ENCODE measurements at regions not wholly inside any gene's neighbourhood (a gene's known extent, or its start where the extent isn't known, plus 50 kb on each side); places are given as distances from the start of the nearest gene placed in this dataset.
"Not testable (repeated sequence)": the region's sequence is repeated elsewhere in the genome, so short reads cannot be mapped to it uniquely, and the experiment has no call there.

DNA sequence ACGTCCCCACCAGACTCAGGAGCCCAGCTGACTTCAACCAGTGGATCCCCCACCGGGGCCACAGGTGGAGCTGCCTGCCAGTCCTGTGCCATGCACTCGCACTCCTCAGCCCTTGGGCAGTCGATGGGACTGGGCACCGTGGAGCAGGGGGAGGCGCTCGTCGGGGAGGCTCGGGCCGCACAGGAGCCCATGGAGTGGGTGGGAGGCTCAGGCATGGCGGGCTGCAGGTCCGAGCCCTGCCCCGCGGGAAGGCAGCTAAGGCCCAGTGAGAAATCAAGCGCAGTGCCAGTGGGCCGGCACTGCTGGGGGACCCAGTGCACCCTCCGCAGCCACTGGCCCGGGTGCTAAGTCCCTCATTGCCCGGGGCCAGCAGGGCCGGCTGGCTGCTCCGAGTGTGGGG lies 52.3 kb upstream of the LRRC30 start:
- not testable (repeated sequence) for H3K27me3 ChIP-seq (ENCODE audit: insufficient read depth, low read depth, severe bottlenecking); H3K9me3 ChIP-seq (ENCODE audit: severe bottlenecking); H3K36me3 ChIP-seq; H3K27ac ChIP-seq; H3K4me3 ChIP-seq (ENCODE audit: low read depth, low read length); DNase-seq

DNA sequence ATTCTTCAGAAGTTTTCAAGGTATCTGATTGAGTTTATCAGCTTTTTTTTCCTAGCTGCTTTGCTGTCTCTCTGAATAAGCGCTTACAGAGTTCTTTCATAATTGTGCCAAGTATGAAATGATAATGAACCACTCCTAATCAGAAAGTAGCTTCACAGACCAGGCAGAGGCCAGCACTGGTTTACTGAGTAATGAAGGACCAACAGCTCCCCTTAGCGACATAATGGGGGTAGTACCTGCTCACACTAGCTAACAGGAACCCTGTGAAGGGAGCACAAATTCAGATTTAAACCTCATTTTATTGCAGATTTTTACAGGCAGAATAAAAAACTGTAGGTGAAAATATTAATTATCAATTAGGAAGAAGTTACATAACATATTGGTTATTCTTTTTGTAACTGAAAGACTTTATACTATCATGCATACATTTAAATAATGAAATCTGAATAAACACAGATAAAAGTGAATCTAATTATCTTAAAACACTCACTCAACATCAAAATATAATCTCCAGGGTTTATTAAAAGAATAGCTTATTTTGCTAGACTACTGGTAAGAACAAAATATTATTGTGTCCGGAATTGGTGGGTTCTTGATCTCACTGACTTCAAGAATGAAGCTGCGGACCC lies 53.7 kb upstream of the LRRC30 start:
- Histone ChIP-seq H3K9me3 (ENCODE audit: severe bottlenecking) (no peaks in the 10 kb centered on the region), H3K27me3 (ENCODE audit: insufficient read depth, low read depth, severe bottlenecking) (no peaks in the 10 kb centered on the region), H3K36me3 (no peaks in the 10 kb centered on the region), H3K4me3 (ENCODE audit: low read depth, low read length) (no peak overlapping the region), H3K27ac (no peak overlapping the region)
- TF ChIP-seq, protein P1, sequence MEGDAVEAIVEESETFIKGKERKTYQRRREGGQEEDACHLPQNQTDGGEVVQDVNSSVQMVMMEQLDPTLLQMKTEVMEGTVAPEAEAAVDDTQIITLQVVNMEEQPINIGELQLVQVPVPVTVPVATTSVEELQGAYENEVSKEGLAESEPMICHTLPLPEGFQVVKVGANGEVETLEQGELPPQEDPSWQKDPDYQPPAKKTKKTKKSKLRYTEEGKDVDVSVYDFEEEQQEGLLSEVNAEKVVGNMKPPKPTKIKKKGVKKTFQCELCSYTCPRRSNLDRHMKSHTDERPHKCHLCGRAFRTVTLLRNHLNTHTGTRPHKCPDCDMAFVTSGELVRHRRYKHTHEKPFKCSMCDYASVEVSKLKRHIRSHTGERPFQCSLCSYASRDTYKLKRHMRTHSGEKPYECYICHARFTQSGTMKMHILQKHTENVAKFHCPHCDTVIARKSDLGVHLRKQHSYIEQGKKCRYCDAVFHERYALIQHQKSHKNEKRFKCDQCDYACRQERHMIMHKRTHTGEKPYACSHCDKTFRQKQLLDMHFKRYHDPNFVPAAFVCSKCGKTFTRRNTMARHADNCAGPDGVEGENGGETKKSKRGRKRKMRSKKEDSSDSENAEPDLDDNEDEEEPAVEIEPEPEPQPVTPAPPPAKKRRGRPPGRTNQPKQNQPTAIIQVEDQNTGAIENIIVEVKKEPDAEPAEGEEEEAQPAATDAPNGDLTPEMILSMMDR (IDR thresholded peaks at IDR 0.05; ENCODE audit: low read depth, low read length) = peak; percentile 77
- peak; percentile 68 for DNase-seq

- no peaks in the 10 kb centered on the region for H3K36me3 ChIP-seq
- H3K27ac ChIP-seq = no peak overlapping the region
- no peak overlapping the region for H3K4me3 ChIP-seq (ENCODE audit: low read depth, low read length)
- TF ChIP-seq, protein P1 (IDR thresholded peaks at IDR 0.05; ENCODE audit: low read depth, low read length) = peak; percentile 76
- no peaks in the 10 kb centered on the region for H3K27me3 ChIP-seq (ENCODE audit: insufficient read depth, low read depth, severe bottlenecking)
- no peaks in the 10 kb centered on the region for H3K9me3 ChIP-seq (ENCODE audit: severe bottlenecking)
- peak; percentile 88 for DNase-seq
Observed at GRCh38 chr18:7174344-7175095, 56.4 kb upstream of the LRRC30 start.

GRCh38 chr18:7173216-7173615 lies 55.6 kb upstream of the LAMA1 start:
- H3K36me3 ChIP-seq = no peaks in the 10 kb centered on the region
- TF ChIP-seq, protein P1 (IDR thresholded peaks at IDR 0.05; ENCODE audit: low read depth, low read length) = no peak
- H3K4me3 ChIP-seq (ENCODE audit: low read depth, low read length) = no peak overlapping the region
- H3K9me3 ChIP-seq (ENCODE audit: severe bottlenecking) = no peaks in the 10 kb centered on the region
- H3K27me3 ChIP-seq (ENCODE audit: insufficient read depth, low read depth, severe bottlenecking) = no peaks in the 10 kb centered on the region
- H3K27ac ChIP-seq = no peak overlapping the region
- no peak for DNase-seq

GRCh38 chr18:7172611-7173010 lies 55.0 kb upstream of the LAMA1 start:
- TF ChIP-seq, protein P1 (IDR thresholded peaks at IDR 0.05; ENCODE audit: low read depth, low read length) = no peak
- H3K36me3 ChIP-seq = no peaks in the 10 kb centered on the region

GRCh38 chr18:7170292-7170691 lies 52.7 kb upstream of the LAMA1 start:
- no peak overlapping the region for H3K4me3 ChIP-seq (ENCODE audit: low read depth, low read length)
- TF ChIP-seq, protein P1 (IDR thresholded peaks at IDR 0.05; ENCODE audit: low read depth, low read length) = no peak
- H3K36me3 ChIP-seq = no peaks in the 10 kb centered on the region

More at GRCh38 chr18:7172611-7173010, 55.0 kb upstream of the LAMA1 start:
- Histone ChIP-seq H3K4me3 (ENCODE audit: low read depth, low read length) (no peak overlapping the region), H3K27me3 (ENCODE audit: insufficient read depth, low read depth, severe bottlenecking) (no peaks in the 10 kb centered on the region), H3K27ac (no peak overlapping the region), H3K9me3 (ENCODE audit: severe bottlenecking) (no peaks in the 10 kb centered on the region)
- DNase-seq = no peak

More at GRCh38 chr18:7170292-7170691, 52.7 kb upstream of the LAMA1 start:
- no peak overlapping the region for H3K27ac ChIP-seq
- no peak for DNase-seq
- no peaks in the 10 kb centered on the region for H3K27me3 ChIP-seq (ENCODE audit: insufficient read depth, low read depth, severe bottlenecking)
- H3K9me3 ChIP-seq (ENCODE audit: severe bottlenecking) = no peaks in the 10 kb centered on the region

Measured in WERI-Rb-1 (cell line).